ENCODE measurements at regions not wholly inside any gene's neighbourhood (a gene's known extent, or its start where the extent isn't known, plus 50 kb on each side); places are given as distances from the start of the nearest gene placed in this dataset.
"Not testable (repeated sequence)": the region's sequence is repeated elsewhere in the genome, so short reads cannot be mapped to it uniquely, and the experiment has no call there.

DNA sequence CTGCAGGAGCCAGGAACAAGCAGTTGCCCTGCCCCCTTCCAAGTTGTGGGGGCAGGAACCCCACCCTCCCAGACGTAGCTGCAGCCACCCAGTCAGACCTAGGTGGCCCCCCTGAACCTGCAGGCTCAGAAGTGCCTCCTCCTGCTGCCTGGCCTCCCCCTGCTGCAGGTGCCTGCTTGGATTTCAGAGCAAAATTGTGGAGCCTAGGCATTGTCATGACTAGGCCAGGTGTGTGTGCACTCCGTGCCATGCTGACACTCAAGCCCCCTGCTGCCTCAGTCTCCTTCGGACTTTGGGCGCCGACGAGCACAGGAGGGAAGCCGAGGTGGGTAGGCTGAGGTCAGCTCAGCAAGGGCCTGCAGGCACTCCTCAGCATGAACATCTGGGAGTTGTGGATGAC is 733.9 kb upstream of the ZWINT start:
- H3K27ac ChIP-seq = no peak overlapping the region
- TF ChIP-seq ZFX (IDR thresholded peaks at IDR 0.05; ENCODE audit: borderline replicate concordance) = no peak
- TF ChIP-seq, protein P1, sequence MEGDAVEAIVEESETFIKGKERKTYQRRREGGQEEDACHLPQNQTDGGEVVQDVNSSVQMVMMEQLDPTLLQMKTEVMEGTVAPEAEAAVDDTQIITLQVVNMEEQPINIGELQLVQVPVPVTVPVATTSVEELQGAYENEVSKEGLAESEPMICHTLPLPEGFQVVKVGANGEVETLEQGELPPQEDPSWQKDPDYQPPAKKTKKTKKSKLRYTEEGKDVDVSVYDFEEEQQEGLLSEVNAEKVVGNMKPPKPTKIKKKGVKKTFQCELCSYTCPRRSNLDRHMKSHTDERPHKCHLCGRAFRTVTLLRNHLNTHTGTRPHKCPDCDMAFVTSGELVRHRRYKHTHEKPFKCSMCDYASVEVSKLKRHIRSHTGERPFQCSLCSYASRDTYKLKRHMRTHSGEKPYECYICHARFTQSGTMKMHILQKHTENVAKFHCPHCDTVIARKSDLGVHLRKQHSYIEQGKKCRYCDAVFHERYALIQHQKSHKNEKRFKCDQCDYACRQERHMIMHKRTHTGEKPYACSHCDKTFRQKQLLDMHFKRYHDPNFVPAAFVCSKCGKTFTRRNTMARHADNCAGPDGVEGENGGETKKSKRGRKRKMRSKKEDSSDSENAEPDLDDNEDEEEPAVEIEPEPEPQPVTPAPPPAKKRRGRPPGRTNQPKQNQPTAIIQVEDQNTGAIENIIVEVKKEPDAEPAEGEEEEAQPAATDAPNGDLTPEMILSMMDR (IDR thresholded peaks at IDR 0.05) = no peak

DNA sequence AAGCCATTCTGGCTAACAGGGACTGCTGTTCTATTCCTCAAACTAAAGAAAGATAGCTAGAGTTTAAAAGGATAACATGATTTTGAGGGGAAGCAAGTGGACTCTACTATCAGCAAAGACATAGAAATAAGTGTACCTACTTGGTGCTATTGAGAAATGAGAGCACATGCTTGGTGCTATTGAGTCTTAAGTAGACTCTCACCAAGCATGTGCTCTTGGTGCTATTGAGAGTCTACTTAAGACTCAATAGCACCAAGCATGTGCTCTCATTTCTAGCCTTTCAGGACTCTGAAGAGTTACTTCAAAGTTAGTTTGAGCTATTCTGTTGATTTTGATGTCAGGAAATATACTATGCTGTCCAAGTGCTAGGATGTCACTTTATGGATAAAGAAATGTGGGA is 733.0 kb upstream of the ZWINT start:
- TF ChIP-seq, protein P1 (IDR thresholded peaks at IDR 0.05) = no peak
- TF ChIP-seq ZFX (IDR thresholded peaks at IDR 0.05; ENCODE audit: borderline replicate concordance) = no peak
- no peak overlapping the region for H3K27ac ChIP-seq

DNA sequence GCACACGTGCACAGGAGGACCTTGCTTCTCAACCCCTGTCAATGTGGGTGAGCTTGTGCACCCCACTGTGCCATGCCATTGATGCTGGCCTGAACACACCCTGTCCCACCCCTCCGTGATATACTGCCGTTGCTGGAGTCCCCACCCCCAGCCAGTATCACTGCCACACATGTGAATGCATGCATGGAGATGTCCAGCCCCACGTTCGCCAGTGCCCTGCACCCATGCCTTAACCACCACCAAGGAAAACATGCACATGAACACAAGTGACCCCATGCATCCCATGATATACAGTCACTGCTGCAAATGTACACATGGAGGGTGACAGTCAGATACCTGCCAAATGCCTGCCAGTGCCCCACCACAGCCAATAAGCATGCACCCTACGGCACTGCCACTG is 692.5 kb upstream of the ZWINT start:
- TF ChIP-seq ZFX (IDR thresholded peaks at IDR 0.05; ENCODE audit: borderline replicate concordance) = no peak
- TF ChIP-seq, protein P1 (IDR thresholded peaks at IDR 0.05) = no peak
- H3K27ac ChIP-seq = no peak overlapping the region

DNA sequence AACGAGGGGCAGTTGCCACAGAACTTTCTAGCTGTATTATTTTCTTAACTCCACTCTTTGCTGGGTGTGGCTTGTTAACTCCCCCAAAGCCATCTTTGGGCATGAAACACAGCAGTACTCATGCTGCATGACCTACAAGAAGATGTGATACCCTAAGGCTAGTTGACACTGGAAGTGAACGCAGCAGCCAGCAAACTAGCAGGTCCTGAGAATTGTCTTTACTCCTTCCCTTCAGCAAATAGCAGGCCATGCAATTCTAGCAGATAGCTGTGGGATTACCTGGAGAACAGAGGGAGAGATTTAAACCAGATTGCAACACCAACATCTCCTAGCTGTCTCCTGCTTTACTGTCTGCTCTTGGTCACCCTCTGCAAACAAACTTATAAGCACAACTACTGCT is 688.0 kb upstream of the ZWINT start:
- no peak overlapping the region for H3K27ac ChIP-seq
- no peak for TF ChIP-seq ZFX (IDR thresholded peaks at IDR 0.05; ENCODE audit: borderline replicate concordance)
- TF ChIP-seq, protein P1 (IDR thresholded peaks at IDR 0.05) = no peak

DNA sequence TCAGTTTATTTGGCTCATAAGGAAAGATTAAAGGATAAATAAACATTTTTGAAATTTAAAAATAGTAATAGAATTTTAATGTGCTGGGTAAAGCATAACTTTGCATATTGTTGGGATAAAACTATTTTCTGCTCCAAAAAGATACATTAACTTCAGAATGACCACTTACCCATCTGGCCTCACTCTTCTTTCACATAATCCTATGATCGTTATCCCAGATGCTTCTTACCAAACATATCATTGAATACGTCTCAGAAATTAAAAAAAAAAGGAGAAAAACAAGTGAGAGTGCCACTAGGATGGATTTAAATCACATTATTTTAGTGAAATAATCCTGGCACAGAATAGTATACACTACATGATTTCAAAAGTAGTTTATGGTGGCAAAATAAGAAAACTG is 677.5 kb upstream of the ZWINT start:
- H3K27ac ChIP-seq = no peak overlapping the region
- no peak for TF ChIP-seq ZFX (IDR thresholded peaks at IDR 0.05; ENCODE audit: borderline replicate concordance)
- TF ChIP-seq, protein P1 (IDR thresholded peaks at IDR 0.05) = no peak

DNA sequence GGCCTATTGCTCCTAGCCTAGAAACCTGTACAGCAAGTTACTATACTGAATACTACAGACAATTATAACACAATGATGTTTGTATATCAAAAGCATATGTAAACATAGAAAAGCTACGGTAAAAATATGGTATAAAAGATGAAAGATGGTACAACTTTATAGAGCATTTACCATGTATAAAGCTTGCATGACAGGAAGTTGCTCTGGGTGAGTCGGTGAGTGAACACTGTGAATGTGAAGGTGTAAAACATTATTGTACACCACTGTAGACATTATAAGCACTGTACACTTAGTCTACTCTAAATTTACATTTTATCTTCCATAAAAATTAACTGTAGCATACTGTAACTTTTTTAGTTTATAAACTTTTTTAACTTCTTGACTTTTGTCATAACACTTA is 674.3 kb upstream of the ZWINT start:
- no peak overlapping the region for H3K27ac ChIP-seq
- no peak for TF ChIP-seq ZFX (IDR thresholded peaks at IDR 0.05; ENCODE audit: borderline replicate concordance)
- TF ChIP-seq, protein P1 (IDR thresholded peaks at IDR 0.05) = no peak

DNA sequence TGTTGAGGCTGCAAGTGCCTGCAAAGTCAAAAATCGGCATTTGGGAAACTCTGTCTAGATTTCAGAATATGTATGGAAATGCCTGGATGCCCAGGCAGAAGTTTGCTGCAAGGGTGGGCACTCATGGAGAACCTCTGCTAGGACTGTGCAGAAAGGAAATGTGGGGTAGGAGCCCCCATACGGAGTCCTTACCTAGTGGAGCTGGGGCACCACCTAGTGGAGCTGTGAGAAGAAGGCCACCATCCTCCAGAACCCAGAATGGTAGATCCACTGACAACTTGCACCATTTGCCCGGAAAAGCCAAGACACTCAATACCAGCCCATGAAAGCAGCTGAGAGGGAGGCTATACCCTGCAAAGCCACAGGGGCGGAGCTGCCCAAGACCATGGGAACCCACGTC is 671.2 kb upstream of the ZWINT start:
- TF ChIP-seq, protein P1 (IDR thresholded peaks at IDR 0.05) = peak; percentile 26
- H3K27ac ChIP-seq = not testable (repeated sequence)

Measured in 22Rv1 (cell line).